ENCODE measurements at regions not wholly inside any gene's neighbourhood (a gene's known extent, or its start where the extent isn't known, plus 50 kb on each side); places are given as distances from the start of the nearest gene placed in this dataset.

GRCh38 chr10:111131168-111131799 lies 54.5 kb downstream of the ADRA2A start:
- DNase-seq = no peak

GRCh38 chr10:111137007-111137406 lies 60.2 kb downstream of the ADRA2A start:
- DNase-seq = no peak

- no peak for DNase-seq
Measured at GRCh38 chr10:111137587-111137986, 60.8 kb downstream of the ADRA2A start.

DNA sequence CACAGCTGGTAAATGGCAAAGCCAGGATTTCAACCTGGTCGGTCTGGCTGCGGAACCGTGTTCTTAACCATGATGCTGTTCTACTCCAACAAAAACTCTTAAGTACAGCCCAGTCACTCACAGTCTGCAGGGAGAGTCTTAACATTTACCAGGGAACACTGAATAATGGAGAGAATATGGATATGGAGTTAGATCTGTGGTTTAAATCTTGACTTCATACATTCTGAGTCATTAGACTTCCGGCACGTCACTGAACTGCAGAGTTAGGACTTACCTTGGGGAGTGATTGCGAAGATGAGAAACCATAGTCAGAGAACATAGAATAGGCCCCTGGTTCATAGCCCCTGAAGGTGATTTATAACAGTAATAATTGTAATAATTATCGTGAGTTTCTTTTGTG lies 61.7 kb downstream of the ADRA2A start:
- no peak for DNase-seq

- DNase-seq = no peak
Measured at GRCh38 chr10:111139567-111139966, 62.7 kb downstream of the ADRA2A start.

- no peak for DNase-seq
Measured at GRCh38 chr10:111142092-111142768, 65.4 kb downstream of the ADRA2A start.

DNA sequence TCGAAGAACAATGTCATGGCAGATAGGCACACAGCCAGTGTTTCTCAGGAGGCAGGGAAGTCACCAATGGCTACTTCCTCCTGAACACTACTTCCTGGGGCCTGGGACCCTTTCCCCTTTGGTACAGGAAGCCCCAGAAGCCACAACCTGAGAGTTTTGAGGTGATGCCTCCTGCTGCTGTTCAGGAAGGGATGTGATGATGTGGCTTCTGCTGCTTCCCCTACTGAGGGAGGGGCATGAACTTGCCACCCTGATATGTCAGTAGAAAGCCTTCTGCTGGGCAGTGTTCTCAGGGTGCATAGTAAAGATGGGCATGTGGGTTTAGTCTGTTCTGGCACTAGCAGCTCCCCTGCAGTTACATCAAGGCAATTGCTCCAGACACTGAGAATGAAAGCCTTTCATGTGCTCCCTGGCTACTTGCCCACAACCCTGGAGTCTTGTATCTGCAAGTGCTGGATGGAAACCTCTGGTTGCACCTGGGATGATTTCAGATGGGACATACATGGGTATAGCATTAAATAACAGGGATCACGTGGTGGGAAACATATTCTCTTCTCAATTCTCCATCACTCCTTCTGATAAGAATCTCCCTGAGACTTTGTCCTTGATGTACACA lies 69.3 kb downstream of the ADRA2A start:
- no peak for DNase-seq

DNA sequence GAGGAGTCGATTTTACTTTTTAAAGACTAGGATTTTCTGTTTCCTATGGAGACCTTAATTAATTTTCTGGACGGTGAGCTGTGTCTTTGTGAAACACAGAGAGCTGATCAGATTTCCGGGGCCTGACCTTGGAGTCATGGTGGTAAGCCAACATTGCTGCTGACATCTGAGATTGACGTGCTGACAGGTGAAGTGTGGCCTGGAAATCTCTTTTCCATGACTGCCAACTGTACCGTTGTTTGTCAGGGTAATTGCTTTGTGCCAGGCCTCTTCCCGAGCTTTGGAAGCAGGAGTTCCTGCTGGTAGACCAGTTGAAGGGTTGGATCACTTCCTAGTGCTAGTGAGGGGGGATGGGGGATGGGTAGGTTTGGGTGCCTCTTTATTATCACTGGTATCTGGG lies 71.2 kb downstream of the ADRA2A start:
- no peak for DNase-seq

DNA sequence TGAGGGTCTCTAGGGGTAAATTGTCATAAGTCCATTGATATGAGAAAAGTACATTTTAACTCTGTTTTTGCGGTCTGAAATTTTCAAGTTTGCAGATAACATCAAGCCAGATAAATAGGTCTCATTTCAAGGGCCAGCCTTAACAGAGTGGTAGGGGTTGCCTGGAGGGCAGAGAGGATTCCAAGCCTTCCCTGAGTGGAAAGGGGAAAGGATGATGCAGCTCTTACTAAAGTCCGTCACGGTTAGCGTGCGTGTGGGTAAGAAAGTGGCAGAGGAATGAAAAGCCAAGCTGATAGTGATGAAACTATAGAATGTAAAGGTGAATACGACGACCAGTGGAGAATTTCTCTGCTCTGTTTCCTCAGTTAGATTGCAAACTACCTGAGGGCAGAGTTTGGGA lies 71.6 kb downstream of the ADRA2A start:
- no peak for DNase-seq

- DNase-seq = no peak
Measured at GRCh38 chr10:111150691-111151090, 73.9 kb downstream of the ADRA2A start.

DNA sequence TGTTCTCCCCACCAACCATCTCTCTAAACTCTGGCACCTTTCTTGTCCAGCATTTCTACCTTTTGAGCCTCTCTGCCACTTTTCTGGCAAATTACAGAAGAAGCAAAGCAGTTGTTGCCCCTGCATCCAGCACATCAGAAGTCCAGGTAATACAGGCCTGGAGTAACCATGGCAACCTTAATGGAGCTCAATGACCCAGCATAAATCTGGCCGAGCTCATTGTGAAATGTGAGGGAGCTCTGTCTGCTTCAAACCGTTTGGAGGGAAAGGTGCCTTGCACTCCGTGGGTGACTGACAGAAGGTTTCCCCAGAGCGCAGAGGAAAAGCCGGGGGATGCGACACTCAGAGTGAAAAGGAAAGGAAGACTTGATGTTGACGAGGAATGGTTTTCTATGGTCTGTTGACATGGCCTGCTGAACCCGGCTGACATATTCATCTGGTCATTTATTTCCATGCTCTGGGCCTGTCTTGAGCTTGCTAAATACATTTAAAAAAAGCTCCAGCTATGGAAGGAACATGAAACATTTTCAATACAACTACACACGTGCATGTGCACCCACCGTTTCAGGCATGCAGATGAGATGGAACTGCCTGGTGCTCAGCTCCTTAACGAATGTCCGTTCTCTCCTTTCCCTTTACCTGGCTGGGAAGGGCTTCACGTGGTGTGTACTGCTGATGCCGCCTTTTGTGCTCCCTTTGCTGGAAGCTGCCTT lies 74.9 kb downstream of the ADRA2A start:
- no peak for DNase-seq

GRCh38 chr10:111156754-111157153 lies 79.9 kb downstream of the ADRA2A start:
- no peak for DNase-seq

DNA sequence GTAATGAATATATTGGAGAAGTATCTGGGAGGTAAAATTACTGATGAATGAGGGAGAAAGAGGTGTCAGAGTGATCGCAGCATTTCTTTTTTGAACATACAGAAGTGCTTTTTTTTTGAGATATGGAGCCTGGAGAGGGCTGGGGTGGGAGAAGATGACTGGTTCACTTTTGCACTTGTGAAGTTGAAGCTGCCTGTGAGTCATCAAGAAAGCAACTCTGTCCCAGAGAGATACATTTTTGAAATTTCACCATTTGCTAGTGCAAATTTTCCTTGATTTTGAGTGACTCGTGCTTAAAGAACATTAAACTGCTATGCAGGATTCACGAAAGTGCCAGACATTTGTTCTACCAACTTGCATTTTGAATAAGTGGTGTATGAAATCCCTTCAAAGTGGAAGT lies 81.8 kb downstream of the ADRA2A start:
- DNase-seq = no peak

- no peak for DNase-seq
Measured at GRCh38 chr10:111161109-111161874, 84.5 kb downstream of the ADRA2A start.

DNA sequence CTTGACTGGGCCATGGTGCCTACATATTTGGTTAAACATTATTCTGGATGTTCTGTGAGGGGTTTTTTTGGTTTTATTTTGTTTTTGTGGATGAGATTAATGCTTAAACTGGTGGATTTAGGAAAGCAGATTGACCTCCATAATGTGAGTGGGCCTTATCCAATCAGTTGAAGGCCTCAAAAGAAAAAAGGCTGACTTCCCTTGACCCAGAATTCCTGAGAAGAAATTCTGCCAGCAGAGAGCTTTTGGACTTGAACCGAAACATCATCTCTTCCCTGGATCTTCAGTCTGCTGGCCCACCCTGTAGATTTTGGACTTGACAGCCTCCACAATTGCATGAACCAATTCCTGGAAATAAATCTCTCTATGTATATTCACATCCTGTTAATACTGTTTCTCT lies 94.4 kb downstream of the ADRA2A start:
- DNase-seq = no peak

DNA sequence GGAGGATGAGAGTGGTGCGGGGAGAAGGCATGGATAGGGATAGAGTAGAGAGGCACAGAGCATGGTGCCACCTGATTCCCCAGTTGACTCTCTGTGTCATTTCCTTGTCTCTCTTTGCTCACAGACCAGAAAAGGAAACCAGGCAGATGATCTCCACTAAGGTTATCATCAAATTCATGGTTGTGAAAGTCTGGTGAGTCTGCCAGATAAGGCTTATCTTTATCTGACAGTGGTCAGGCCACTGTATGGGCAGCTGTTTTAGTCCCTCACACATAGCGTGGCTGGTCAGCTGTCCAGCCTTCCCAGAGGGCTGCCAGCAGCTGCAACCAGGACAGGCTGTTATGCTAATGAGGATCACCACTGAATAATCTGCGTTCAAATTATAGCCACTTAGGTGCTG lies 99.0 kb downstream of the ADRA2A start:
- DNase-seq = no peak

DNA sequence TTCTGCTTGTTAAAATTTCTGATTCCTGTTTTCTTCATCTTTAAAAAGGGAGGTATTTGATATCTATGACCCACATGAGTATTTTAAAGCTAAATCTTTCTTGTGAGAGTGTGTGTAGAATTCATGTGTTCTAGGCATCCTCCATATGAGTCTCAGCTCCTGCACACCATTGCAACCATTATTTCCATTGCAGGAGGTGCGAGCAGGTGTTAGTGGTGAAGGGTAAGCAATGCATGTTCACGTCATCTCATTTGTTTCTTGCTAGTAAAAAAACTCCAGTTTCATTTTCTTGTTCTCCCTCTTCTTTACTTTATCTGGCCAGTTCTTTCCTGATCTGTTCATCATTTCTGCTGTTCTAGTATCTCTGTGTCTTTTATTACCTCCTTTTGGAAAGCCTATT lies 100.5 kb downstream of the ADRA2A start:
- no peak for DNase-seq

- DNase-seq = no peak
Measured at GRCh38 chr10:111179514-111179913, 102.7 kb downstream of the ADRA2A start.

GRCh38 chr10:111186358-111186757 lies 109.5 kb downstream of the ADRA2A start:
- no peak for DNase-seq

DNA sequence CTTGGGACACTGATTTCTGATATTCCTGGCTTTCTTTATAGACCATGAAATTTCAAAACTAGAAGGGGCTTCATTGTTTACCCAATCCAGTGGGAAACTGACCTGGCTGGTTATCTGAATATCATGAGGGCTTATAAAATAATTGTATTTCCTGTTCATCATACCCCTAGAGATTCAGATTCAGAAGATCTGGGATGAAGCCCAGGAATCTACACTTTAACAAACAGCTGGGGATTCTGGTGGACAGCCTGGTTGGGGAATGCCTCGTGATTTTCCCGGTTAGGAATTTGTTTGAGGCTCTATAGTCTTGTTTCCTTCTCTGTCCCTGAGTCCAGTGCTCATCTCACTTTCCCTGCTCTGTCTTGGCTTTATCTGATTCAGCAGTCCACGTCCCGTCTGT lies 110.3 kb downstream of the ADRA2A start:
- no peak for DNase-seq

DNA sequence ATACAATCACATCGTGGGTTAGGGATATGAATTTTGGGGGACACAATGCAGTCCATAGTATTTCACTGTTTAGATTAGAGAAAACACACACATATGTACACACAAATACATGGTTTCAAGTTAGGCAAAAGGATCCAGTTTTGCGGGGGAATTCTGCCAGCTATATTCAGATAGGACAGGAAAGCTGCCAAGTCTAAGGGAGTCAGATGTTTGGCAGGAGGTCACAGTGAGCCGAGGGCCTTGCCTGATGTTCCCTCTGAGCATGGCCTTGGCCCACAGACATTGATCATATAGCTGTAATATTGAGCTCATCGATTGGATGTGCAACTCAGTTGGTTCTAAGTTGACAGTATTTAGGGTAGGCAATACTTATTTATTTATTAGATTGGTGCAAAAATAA lies 122.8 kb downstream of the ADRA2A start:
- DNase-seq = no peak

- DNase-seq = no peak
Measured at GRCh38 chr10:111200505-111201186, 123.8 kb downstream of the ADRA2A start.

DNA sequence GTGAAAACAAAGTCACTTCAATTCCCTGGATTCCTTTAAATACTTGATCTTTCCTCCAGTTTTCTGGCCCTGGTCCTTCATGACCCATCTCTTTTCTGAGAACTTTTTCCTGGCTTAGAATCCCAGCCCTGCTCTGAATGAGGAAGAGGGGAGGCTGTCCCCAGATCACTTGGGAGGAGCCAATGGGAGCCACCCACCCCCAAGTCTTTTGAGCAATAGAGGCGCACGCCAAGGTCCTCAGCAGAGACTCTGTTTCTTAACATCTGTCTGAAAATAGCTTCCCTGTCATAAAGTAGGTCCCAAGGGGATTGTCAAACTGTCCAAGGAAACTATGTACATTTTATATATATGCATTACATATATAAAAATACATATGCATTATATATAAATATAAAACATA lies 126.8 kb downstream of the ADRA2A start:
- DNase-seq = no peak

Data from DMS 273 treated with DMSO at 0.1 percent for 48 hours (cell line).